B cell (primary cell): ENCODE measurements at regions not wholly inside any gene's neighbourhood (a gene's known extent, or its start where the extent isn't known, plus 50 kb on each side); places are given as distances from the start of the nearest gene placed in this dataset.

Experiments
- ATAC-seq: fragments of 200-7000 bp; cut with Tn5 transposase; one replicate; pipeline ENCODE4 v1.10.0; 2021; ENCODE audit warnings: low read depth, mild to moderate bottlenecking, moderate number of reproducible peaks, moderate library complexity
- CTCF ChIA-PET: fragments of 350-600 bp; sonication (Branson Sonifier 250); formaldehyde crosslinking; loops from one replicate; lab custom pipeline; 2021; ENCODE audit warnings: antibody characterized with exemption, inconsistent platforms; lab: Charles Lee
- POLR2A ChIA-PET: fragments of 350-600 bp; sonication (Branson Sonifier 250); formaldehyde crosslinking; loops from one replicate; lab custom pipeline; 2021; ENCODE audit warnings: antibody characterized with exemption; lab: Charles Lee
- DNase-seq: peaks from one replicate; pipeline ENCODE4 v3.0.0; 2013
- H2AFZ ChIP-seq: 2 replicates; pipeline ENCODE4 v1.6.1; 2012; ENCODE audit warnings: mild to moderate bottlenecking, low read depth, low read length; ENCODE audit not compliant: insufficient read depth, poor library complexity, severe bottlenecking
- H3K27ac ChIP-seq, 2 donors: 1 replicate in 1 of 2; 2 replicates in 1 of 2; pipeline ENCODE4 v1.5.1; 2012 to 2013; ENCODE audit warnings: low read length in 2 of 2, mild to moderate bottlenecking in 2 of 2, moderate library complexity in 1 of 2
- H3K27me3 ChIP-seq, 4 experiments: fragments of 200-600 bp in 1 of 4; sonication (generic) in 1 of 4; replicated peaks in 1 of 4; 1 replicate in 2 of 4; 2 replicates in 2 of 4; pipeline versions ENCODE4 v1.6.1 to v1.7.0; 2013 to 2016; ENCODE audit warnings: low read length in 3 of 4, mild to moderate bottlenecking in 2 of 4, mixed read lengths in 1 of 4, moderate library complexity in 1 of 4; ENCODE audit not compliant: insufficient read depth in 4 of 4, control insufficient read depth in 3 of 4; ENCODE audit errors: control extremely low read depth in 1 of 4
- H3K36me3 ChIP-seq, 2 experiments: replicated peaks in 1 of 2; 1 replicate in 1 of 2; 2 replicates in 1 of 2; pipeline versions ENCODE4 v1.6.1 to v1.7.1; 2013; ENCODE audit warnings: low read length in 1 of 2; ENCODE audit not compliant: insufficient read depth in 2 of 2, control insufficient read depth in 1 of 2; ENCODE audit errors: control extremely low read depth in 1 of 2, extremely low read depth in 1 of 2
- H3K4me1 ChIP-seq, 2 donors: fragments of 200-600 bp in 1 of 2; sonication (generic) in 1 of 2; 1 replicate in 1 of 2; 2 replicates in 1 of 2; pipeline versions ENCODE4 v1.5.1 to v1.6.1; 2013 to 2017; ENCODE audit warnings: low read length in 2 of 2; ENCODE audit not compliant: control insufficient read depth in 2 of 2, insufficient read depth in 2 of 2
- H3K4me2 ChIP-seq: replicated peaks from 2 replicates; pipeline ENCODE3; 2012; ENCODE audit warnings: mild to moderate bottlenecking, low read depth, low read length; ENCODE audit not compliant: poor library complexity, severe bottlenecking
- H3K4me3 ChIP-seq, 5 experiments: fragments of 200-600 bp in 1 of 5; sonication (generic) in 1 of 5; 1 replicate in 3 of 5; 2 replicates in 2 of 5; pipeline versions ENCODE4 v1.5.1 to v1.7.0; 2011 to 2016; ENCODE audit warnings: low read length in 4 of 5, mild to moderate bottlenecking in 4 of 5, low read depth in 2 of 5, control low read depth in 1 of 5, moderate library complexity in 1 of 5; ENCODE audit not compliant: insufficient read depth in 1 of 5; ENCODE audit errors: control extremely low read depth in 1 of 5, extremely low read depth in 1 of 5
- H3K79me2 ChIP-seq: fragments of 200-600 bp; sonication (generic); one replicate; pipeline ENCODE4 v1.6.0; 2016; ENCODE audit warnings: low read length; ENCODE audit not compliant: control insufficient read depth, insufficient read depth
- H3K9ac ChIP-seq: fragments of 200-600 bp; sonication (generic); 2 replicates; pipeline ENCODE4 v1.6.1; 2017; ENCODE audit warnings: mild to moderate bottlenecking, low read length, moderate library complexity
- H3K9me3 ChIP-seq, 3 donors: one replicate each; pipeline versions ENCODE4 v1.6.1 to v1.7.1; 2013; ENCODE audit warnings: low read length in 2 of 3; ENCODE audit not compliant: control insufficient read depth in 2 of 3, insufficient read depth in 1 of 3; ENCODE audit errors: control extremely low read depth in 1 of 3
- H4K20me1 ChIP-seq: 2 replicates; pipeline ENCODE4 v1.6.0; 2012; ENCODE audit warnings: mild to moderate bottlenecking, low read length; ENCODE audit not compliant: insufficient read depth, control insufficient read depth, poor library complexity, severe bottlenecking
- H3K27ac Mint-ChIP-seq: one replicate; pipeline ENCODE4 v1.8.0; 2021; ENCODE audit warnings: mixed read lengths
- H3K27me3 Mint-ChIP-seq: one replicate; pipeline ENCODE4 v1.8.0; 2021; ENCODE audit warnings: mixed read lengths
- H3K4me1 Mint-ChIP-seq: one replicate; pipeline ENCODE4 v1.8.0; 2021; ENCODE audit warnings: mixed read lengths
- H3K4me3 Mint-ChIP-seq: one replicate; pipeline ENCODE4 v1.8.0; 2021; ENCODE audit warnings: mixed read lengths
- H3K9me3 Mint-ChIP-seq: one replicate; pipeline ENCODE4 v1.8.0; 2022; ENCODE audit warnings: mixed read lengths; ENCODE audit not compliant: insufficient read depth
- EZH2 ChIP-seq: IDR thresholded peaks from 2 replicates; pipeline ENCODE4 v1.6.1; 2012; ENCODE audit warnings: borderline replicate concordance, low read depth, mild to moderate bottlenecking, moderate library complexity, low read length; ENCODE audit not compliant: insufficient read depth, poor library complexity, severe bottlenecking
- WGBS: methylation state at CpG from one replicate; pipeline ENCODE4 v1.1.5; 2013; ENCODE audit warnings: missing lambda C conversion rate; ENCODE audit not compliant: insufficient coverage; 5-methylcytosine and 5-hydroxymethylcytosine counted together
- intact Hi-C: fragments of 100-400 bp; cut with micrococcal nuclease; formaldehyde crosslinking; loops from one replicate; pipeline ENCODE4 v1.10.0; 2022
- TF ChIP-seq, protein P1 (sequence below): fragments of 200-600 bp; IDR thresholded peaks from one replicate; pipeline ENCODE4 v1.8.0; 2022; ENCODE audit warnings: antibody characterized with exemption, mild to moderate bottlenecking

GRCh38 chr2:158024288-158024898 is 77.3 kb upstream of the UPP2 start:
- no peaks in the 10 kb centered on the region for H3K27me3 ChIP-seq
- DNase-seq (peak; percentile 51), ATAC-seq (peak; percentile 60)
- no peaks in the 10 kb centered on the region for H3K9me3 Mint-ChIP-seq
- H3K27ac Mint-ChIP-seq = no peak overlapping the region
- H3K4me3 ChIP-seq = no peak overlapping the region
- no peak overlapping the region for H3K4me2 ChIP-seq
- no peaks in the 10 kb centered on the region for H3K36me3 ChIP-seq
- TF ChIP-seq, protein P1, sequence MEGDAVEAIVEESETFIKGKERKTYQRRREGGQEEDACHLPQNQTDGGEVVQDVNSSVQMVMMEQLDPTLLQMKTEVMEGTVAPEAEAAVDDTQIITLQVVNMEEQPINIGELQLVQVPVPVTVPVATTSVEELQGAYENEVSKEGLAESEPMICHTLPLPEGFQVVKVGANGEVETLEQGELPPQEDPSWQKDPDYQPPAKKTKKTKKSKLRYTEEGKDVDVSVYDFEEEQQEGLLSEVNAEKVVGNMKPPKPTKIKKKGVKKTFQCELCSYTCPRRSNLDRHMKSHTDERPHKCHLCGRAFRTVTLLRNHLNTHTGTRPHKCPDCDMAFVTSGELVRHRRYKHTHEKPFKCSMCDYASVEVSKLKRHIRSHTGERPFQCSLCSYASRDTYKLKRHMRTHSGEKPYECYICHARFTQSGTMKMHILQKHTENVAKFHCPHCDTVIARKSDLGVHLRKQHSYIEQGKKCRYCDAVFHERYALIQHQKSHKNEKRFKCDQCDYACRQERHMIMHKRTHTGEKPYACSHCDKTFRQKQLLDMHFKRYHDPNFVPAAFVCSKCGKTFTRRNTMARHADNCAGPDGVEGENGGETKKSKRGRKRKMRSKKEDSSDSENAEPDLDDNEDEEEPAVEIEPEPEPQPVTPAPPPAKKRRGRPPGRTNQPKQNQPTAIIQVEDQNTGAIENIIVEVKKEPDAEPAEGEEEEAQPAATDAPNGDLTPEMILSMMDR = peak; percentile 90
- TF ChIP-seq EZH2 = no peak
- no peak overlapping the region for H3K4me3 Mint-ChIP-seq
- intact Hi-C loops = loop anchor here (1.0 to 5.0 kb wide), 3 partner anchors 721 to 1093 kb away; no protein-coding TSS in a partner anchor
- H2AFZ ChIP-seq = no peak overlapping the region
- H3K27ac ChIP-seq = no peak overlapping the region
- no peaks in the 10 kb centered on the region for H3K79me2 ChIP-seq
- no peaks in the 10 kb centered on the region for H3K4me1 Mint-ChIP-seq
- H3K9ac ChIP-seq = no peak overlapping the region
- POLR2A ChIA-PET = interaction anchor here (0.6 kb wide), 1 partner anchor 724 kb away, joined by 3 read pairs; no protein-coding TSS in a partner anchor
- H3K27me3 Mint-ChIP-seq = no peaks in the 10 kb centered on the region
- no peaks in the 10 kb centered on the region for H4K20me1 ChIP-seq
- 0% methylated on average over 3 of the region's 4 CpGs for WGBS
- no peaks in the 10 kb centered on the region for H3K9me3 ChIP-seq
- no peaks in the 10 kb centered on the region for H3K4me1 ChIP-seq
- CTCF ChIA-PET = interaction anchor here (0.6 to 6.9 kb wide), 28 partner anchors 8 to 1094 kb away, joined by 3 to 106 read pairs (median 4); no protein-coding TSS in a partner anchor

DNA sequence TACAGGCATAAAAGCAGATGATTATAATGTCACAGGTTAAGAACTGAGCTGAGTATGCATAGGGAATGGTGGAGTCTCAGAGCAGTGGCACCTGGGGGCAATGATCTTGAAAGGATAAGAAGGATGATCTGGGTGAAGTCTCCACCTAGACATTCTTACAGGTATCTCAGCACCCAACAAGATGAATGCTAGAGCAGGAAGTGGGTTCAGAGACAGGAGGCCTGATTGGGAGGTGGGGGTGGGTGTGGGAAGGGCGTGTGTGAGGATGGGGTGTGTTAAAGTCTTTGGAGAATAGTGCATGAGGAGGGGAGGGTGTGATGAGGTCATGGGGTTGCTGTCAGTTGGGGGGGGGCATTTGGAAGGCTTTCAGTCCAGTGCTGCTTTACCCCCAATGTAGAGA is 78.8 kb upstream of the UPP2 start:
- no peaks in the 10 kb centered on the region for H3K79me2 ChIP-seq
- H3K4me3 ChIP-seq = no peak overlapping the region
- H4K20me1 ChIP-seq = no peaks in the 10 kb centered on the region
- no peak overlapping the region for H3K27ac Mint-ChIP-seq
- no peaks in the 10 kb centered on the region for H3K9me3 ChIP-seq
- ATAC-seq (no peak), DNase-seq (no peak)
- TF ChIP-seq EZH2 = no peak
- TF ChIP-seq, protein P1 = no peak
- no peak overlapping the region for H3K27ac ChIP-seq
- H3K4me1 Mint-ChIP-seq = no peaks in the 10 kb centered on the region
- intact Hi-C loops = loop anchor here (5.0 kb wide), 1 partner anchor 1094 kb away; no protein-coding TSS in a partner anchor
- no peaks in the 10 kb centered on the region for H3K4me1 ChIP-seq
- peaks cover 0 to 5% (median 0%) of the 10 kb centered on the region in 4 experiments for H3K27me3 ChIP-seq
- ChIA-PET POLR2A (no interaction called here), CTCF (interaction anchor here (1.2 to 6.9 kb wide), 9 partner anchors 8 to 729 kb away, joined by 3 to 106 read pairs (median 6); no protein-coding TSS in a partner anchor)
- no CpG with 5 or more reads among the region's 1 CpG for WGBS
- no peak overlapping the region for H3K4me2 ChIP-seq
- H3K9me3 Mint-ChIP-seq = no peaks in the 10 kb centered on the region
- no peak overlapping the region for H2AFZ ChIP-seq
- H3K36me3 ChIP-seq = no peaks in the 10 kb centered on the region
- no peak overlapping the region for H3K4me3 Mint-ChIP-seq
- H3K9ac ChIP-seq = no peak overlapping the region
- peaks cover 4% of the 10 kb centered on the region for H3K27me3 Mint-ChIP-seq
